Body of pancreas (tissue), 4 donors: ENCODE measurements at regions not wholly inside any gene's neighbourhood (a gene's known extent, or its start where the extent isn't known, plus 50 kb on each side); places are given as distances from the start of the nearest gene placed in this dataset.

Source experiments
- ATAC-seq: fragments of 150-250 bp; one replicate; pipeline ENCODE4 v1.9.1; 2016
- DNase-seq, 4 donors: peaks; one replicate each; pipeline ENCODE4 v3.0.0-alpha.2; 2019
- H3K27ac ChIP-seq, 4 donors: fragments of 200-600 bp; sonication (generic); 1 replicate in 3 of 4; 2 replicates in 1 of 4; pipeline versions ENCODE4 v1.5.1 to v1.6.1; 2016 to 2019; ENCODE audit warnings: mild to moderate bottlenecking in 1 of 4, mixed read lengths in 1 of 4, moderate library complexity in 1 of 4
- H3K27me3 ChIP-seq, 2 donors: fragments of 200-600 bp; sonication (generic); one replicate each; pipeline ENCODE4 v1.6.0; 2016; ENCODE audit warnings: mild to moderate bottlenecking in 1 of 2
- H3K36me3 ChIP-seq, 2 donors: fragments of 200-600 bp; sonication (generic); replicated peaks in 1 of 2; 2 replicates each; pipeline ENCODE4 v1.5.1; 2016; ENCODE audit warnings: low read depth in 2 of 2; ENCODE audit not compliant: insufficient read depth in 1 of 2
- H3K4me1 ChIP-seq: fragments of 200-600 bp; sonication (generic); one replicate; pipeline ENCODE4 v1.6.0; 2016
- H3K4me3 ChIP-seq, 2 donors: fragments of 200-600 bp; sonication (generic); 1 replicate in 1 of 2; 2 replicates in 1 of 2; pipeline ENCODE4 v1.5.1; 2016 to 2019
- H3K9me3 ChIP-seq, 3 donors: fragments of 200-600 bp; sonication (generic); 1 replicate in 2 of 3; 2 replicates in 1 of 3; pipeline ENCODE4 v1.5.1; 2016
- CTCF ChIP-seq, 7 experiments: fragments of 450-650 bp in 4 of 7; fragments of 200-600 bp in 3 of 7; sonication (generic) in 3 of 7; IDR thresholded peaks; one replicate each; pipeline ENCODE4 v1.5.1; 2016 to 2019; ENCODE audit warnings: antibody characterized with exemption in 7 of 7
- POLR2A ChIP-seq, 3 donors: fragments of 450-650 bp; IDR thresholded peaks; one replicate each; pipeline ENCODE4 v1.6.1; 2016; ENCODE audit warnings: antibody characterized with exemption in 3 of 3, mild to moderate bottlenecking in 2 of 3
- WGBS, 2 donors: methylation state at CpG; one replicate each; pipeline ENCODE4 v1.1.5; 2017; 5-methylcytosine and 5-hydroxymethylcytosine counted together
- intact Hi-C: fragments of 100-400 bp; cut with DNase I; formaldehyde crosslinking; loops from one replicate; pipeline ENCODE4 v1.15.1; 2023

- 73 to 80% methylated on average over 1 to 3 of the region's 3 CpGs for WGBS, 2 donors
- H3K36me3 ChIP-seq, result no peaks in the 10 kb centered on the region
- TF ChIP-seq CTCF (IDR thresholded peaks at IDR 0.05) (no peak), POLR2A (IDR thresholded peaks at IDR 0.05) (no peak)
- peaks cover 0 to 5% (median 0%) of the 10 kb centered on the region in 3 donors for H3K9me3 ChIP-seq
- no peaks in the 10 kb centered on the region for H3K27me3 ChIP-seq
- intact Hi-C loops, result no loop called here
- H3K4me3 ChIP-seq, result no peak overlapping the region
- H3K4me1 ChIP-seq, result no peaks in the 10 kb centered on the region
- H3K27ac ChIP-seq, result no peak overlapping the region
- DNase-seq (no peak), ATAC-seq (no peak)
Observed at GRCh38 chr10:124298891-124299290, 119.8 kb downstream of the OAT start.

GRCh38 chr10:124296813-124297788 lies 121.6 kb downstream of the OAT start:
- Histone ChIP-seq H3K9me3 (peaks cover 0 to 5% (median 0%) of the 10 kb centered on the region in 3 donors), H3K36me3 (no peaks in the 10 kb centered on the region), H3K27ac (no peak overlapping the region), H3K27me3 (no peaks in the 10 kb centered on the region), H3K4me3 (no peak overlapping the region), H3K4me1 (no peaks in the 10 kb centered on the region)
- 76 to 81% methylated on average over 10 to 11 of the region's 11 CpGs for WGBS, 2 donors
- no peak for ATAC-seq
- intact Hi-C loops, result no loop called here
- TF ChIP-seq POLR2A (IDR thresholded peaks at IDR 0.05) (no peak), CTCF (IDR thresholded peaks at IDR 0.05) (no peak)
- no peak for DNase-seq

- TF ChIP-seq POLR2A (IDR thresholded peaks at IDR 0.05) (no peak), CTCF (IDR thresholded peaks at IDR 0.05) (no peak)
- DNase-seq, result no peak
- intact Hi-C loops, result no loop called here
- Histone ChIP-seq H3K27me3 (no peaks in the 10 kb centered on the region), H3K4me1 (no peaks in the 10 kb centered on the region), H3K27ac (no peak overlapping the region), H3K36me3 (no peaks in the 10 kb centered on the region), H3K4me3 (no peak overlapping the region), H3K9me3 (peaks cover 0 to 5% (median 0%) of the 10 kb centered on the region in 3 donors)
- ATAC-seq, result no peak
- 64 to 77% methylated on average over 5 to 9 of the region's 9 CpGs for WGBS, 2 donors
Observed at GRCh38 chr10:124296121-124296812, 122.5 kb downstream of the OAT start.

- Histone ChIP-seq H3K27ac (no peak overlapping the region), H3K27me3 (no peaks in the 10 kb centered on the region), H3K9me3 (peaks cover 0 to 1% (median 0%) of the 10 kb centered on the region in 3 donors), H3K4me3 (no peak overlapping the region), H3K36me3 (no peaks in the 10 kb centered on the region), H3K4me1 (no peaks in the 10 kb centered on the region)
- DNase-seq (no peak), ATAC-seq (no peak)
- 67 to 79% methylated on average over 11 to 22 of the region's 22 CpGs for WGBS, 2 donors
- TF ChIP-seq POLR2A (IDR thresholded peaks at IDR 0.05), result no peak
- no peak for TF ChIP-seq CTCF (IDR thresholded peaks at IDR 0.05)
- intact Hi-C loops, result no loop called here
Observed at GRCh38 chr10:124294811-124295770, 123.6 kb downstream of the OAT start.
